HG03558 (cell line): ENCODE measurements at regions not wholly inside any gene's neighbourhood (a gene's known extent, or its start where the extent isn't known, plus 50 kb on each side); places are given as distances from the start of the nearest gene placed in this dataset.
"Not testable (repeated sequence)": the region's sequence is repeated elsewhere in the genome, so short reads cannot be mapped to it uniquely, and the experiment has no call there.

Experiments
- ATAC-seq: cut with Tn5 transposase; IDR thresholded peaks from one replicate; pipeline ENCODE4 v1.9.1; 2021; ENCODE audit warnings: moderate number of reproducible peaks; ENCODE audit not compliant: unreplicated experiment; ENCODE audit errors: extremely low read depth

- no peak for ATAC-seq
These were observed 302.7 kb downstream of the SFMBT2 start for GRCh38 chr10:7108141-7108540.

- ATAC-seq, result no peak
These were observed 303.5 kb downstream of the SFMBT2 start for GRCh38 chr10:7107285-7107684.

- ATAC-seq, result not testable (repeated sequence)
These were observed 306.5 kb downstream of the SFMBT2 start for GRCh38 chr10:7104379-7104778.

GRCh38 chr10:7102557-7103349, 308.1 kb downstream of the SFMBT2 start:
- ATAC-seq, result peak; percentile 59

GRCh38 chr10:7102084-7102483, 308.8 kb downstream of the SFMBT2 start:
- ATAC-seq, result no peak

GRCh38 chr10:7101451-7101850, 309.4 kb downstream of the SFMBT2 start:
- ATAC-seq, result no peak

- ATAC-seq, result no peak
These were observed 310.7 kb downstream of the SFMBT2 start for GRCh38 chr10:7100032-7100702.

- ATAC-seq, result no peak
These were observed 312.6 kb downstream of the SFMBT2 start for GRCh38 chr10:7098160-7098762.

GRCh38 chr10:7094781-7095180, 316.1 kb downstream of the SFMBT2 start:
- ATAC-seq, result no peak

GRCh38 chr10:7093368-7093767, 317.5 kb downstream of the SFMBT2 start:
- no peak for ATAC-seq

- no peak for ATAC-seq
These were observed 318.2 kb downstream of the SFMBT2 start for GRCh38 chr10:7092603-7093002.

GRCh38 chr10:7090529-7090928, 320.3 kb downstream of the SFMBT2 start:
- ATAC-seq, result no peak

GRCh38 chr10:7085913-7086589, 324.8 kb downstream of the SFMBT2 start:
- ATAC-seq, result no peak

- no peak for ATAC-seq
These were observed 325.5 kb downstream of the SFMBT2 start for GRCh38 chr10:7085147-7085912.

- ATAC-seq, result no peak
These were observed 326.4 kb downstream of the SFMBT2 start for GRCh38 chr10:7084280-7085005.

GRCh38 chr10:7082967-7083366, 327.9 kb downstream of the SFMBT2 start:
- ATAC-seq, result no peak

- ATAC-seq, result no peak
These were observed 333.0 kb downstream of the SFMBT2 start for GRCh38 chr10:7077880-7078279.

GRCh38 chr10:7075851-7076250, 335.0 kb downstream of the SFMBT2 start:
- no peak for ATAC-seq

GRCh38 chr10:7075110-7075509, 335.7 kb downstream of the SFMBT2 start:
- no peak for ATAC-seq
